Astrocyte (in vitro differentiated cells and primary cell): ENCODE measurements at regions not wholly inside any gene's neighbourhood (a gene's known extent, or its start where the extent isn't known, plus 50 kb on each side); places are given as distances from the start of the nearest gene placed in this dataset.

Source experiments
- DNase-seq: peaks from one replicate; pipeline ENCODE4 v3.0.0-alpha.2; 2010; ENCODE audit warnings: low read depth
- FAIRE-seq: peaks from 2 replicates; lab custom pipeline; 2011; peaks lifted over from hg19 to GRCh38; lab: Jason Lieb, UNC
- H2AFZ ChIP-seq: 2 replicates; pipeline ENCODE4 v1.6.0; 2012; ENCODE audit warnings: low read depth, low read length, inconsistent platforms
- H3K27ac ChIP-seq: 2 replicates; pipeline ENCODE4 v1.5.1; 2011; ENCODE audit warnings: low read depth, low read length, inconsistent platforms
- H3K27me3 ChIP-seq: 2 replicates; pipeline ENCODE4 v1.6.0; 2011; ENCODE audit warnings: low read length, inconsistent platforms; ENCODE audit not compliant: insufficient read depth
- H3K36me3 ChIP-seq: 2 replicates; pipeline ENCODE4 v1.5.1; 2011; ENCODE audit warnings: low read length, inconsistent platforms; ENCODE audit not compliant: insufficient read depth
- H3K4me1 ChIP-seq: 2 replicates; pipeline ENCODE4 v1.5.1; 2011; ENCODE audit warnings: low read length, inconsistent platforms; ENCODE audit not compliant: insufficient read depth
- H3K4me2 ChIP-seq: 2 replicates; pipeline ENCODE4 v1.6.0; 2012; ENCODE audit warnings: low read length, inconsistent platforms
- H3K4me3 ChIP-seq: 2 replicates; pipeline ENCODE4 v1.5.1; 2011; ENCODE audit warnings: low read depth, mild to moderate bottlenecking, low read length, inconsistent platforms; ENCODE audit not compliant: insufficient read depth
- H3K79me2 ChIP-seq: 2 replicates; pipeline ENCODE4 v1.6.0; 2012; ENCODE audit warnings: mild to moderate bottlenecking, low read length, inconsistent platforms; ENCODE audit not compliant: insufficient read depth
- H3K9ac ChIP-seq: 2 replicates; pipeline ENCODE4 v1.6.0; 2012; ENCODE audit warnings: mild to moderate bottlenecking, low read length, inconsistent platforms
- H3K9me3 ChIP-seq: 2 replicates; pipeline ENCODE4 v1.5.1; 2012; ENCODE audit warnings: low read depth, mild to moderate bottlenecking, low read length, inconsistent platforms; ENCODE audit not compliant: insufficient read depth
- H4K20me1 ChIP-seq: 2 replicates; pipeline ENCODE4 v1.6.0; 2012; ENCODE audit warnings: low read length, inconsistent platforms; ENCODE audit not compliant: insufficient read depth
- H3K27ac Mint-ChIP-seq: one replicate; pipeline ENCODE4 v1.8.0; 2021; ENCODE audit warnings: mild to moderate bottlenecking, mixed read lengths; ENCODE audit not compliant: unreplicated experiment
- H3K27me3 Mint-ChIP-seq: one replicate; pipeline ENCODE4 v1.8.0; 2021; ENCODE audit warnings: low read depth, mixed read lengths; ENCODE audit not compliant: unreplicated experiment
- H3K36me3 Mint-ChIP-seq: one replicate; pipeline ENCODE4 v1.8.0; 2021; ENCODE audit warnings: low read depth, mixed read lengths; ENCODE audit not compliant: unreplicated experiment
- H3K4me1 Mint-ChIP-seq: one replicate; pipeline ENCODE4 v1.8.0; 2021; ENCODE audit warnings: low read depth, mixed read lengths; ENCODE audit not compliant: unreplicated experiment
- H3K4me3 Mint-ChIP-seq: one replicate; pipeline ENCODE4 v1.8.0; 2021; ENCODE audit warnings: mild to moderate bottlenecking, moderate library complexity, mixed read lengths; ENCODE audit not compliant: unreplicated experiment
- H3K9me3 Mint-ChIP-seq: one replicate; pipeline ENCODE4 v1.8.0; 2021; ENCODE audit warnings: mild to moderate bottlenecking, mixed read lengths; ENCODE audit not compliant: unreplicated experiment
- EZH2 ChIP-seq: IDR thresholded peaks from 2 replicates; pipeline ENCODE4 v1.6.1; 2012; ENCODE audit warnings: mild to moderate bottlenecking, low read length, inconsistent platforms; ENCODE audit not compliant: insufficient read depth
- TF ChIP-seq, protein P1 (sequence below): IDR thresholded peaks from 2 replicates; pipeline ENCODE4 v1.5.1; 2011; ENCODE audit warnings: low read depth, mild to moderate bottlenecking, inconsistent platforms, low read length, moderate library complexity; ENCODE audit not compliant: insufficient read depth

DNA sequence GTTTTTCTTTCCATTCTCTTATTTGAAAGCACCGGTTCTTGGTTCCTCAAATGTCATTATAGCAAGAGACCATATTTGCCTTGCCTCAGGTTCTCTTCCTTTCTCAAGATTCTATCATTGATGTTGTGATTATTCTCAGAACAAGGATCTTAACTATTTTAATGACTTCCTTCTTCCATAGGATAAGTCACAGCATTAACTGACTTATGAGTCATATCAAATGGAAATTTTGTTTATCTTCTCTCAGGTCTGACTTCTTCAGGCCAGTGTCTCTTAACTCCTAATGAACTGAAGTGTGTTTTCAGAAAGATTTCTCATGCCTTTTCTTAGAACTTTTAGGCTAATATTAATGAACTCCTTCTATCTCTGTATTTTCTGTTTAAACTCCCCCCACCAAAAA lies 794.6 kb upstream of the LRRN3 start:
- FAIRE-seq: no peak
- Histone ChIP-seq H3K4me2 (no peak overlapping the region), H3K4me1 (no peaks in the 10 kb centered on the region), H3K27ac (no peak overlapping the region), H3K27me3 (no peaks in the 10 kb centered on the region), H3K79me2 (no peaks in the 10 kb centered on the region), H3K9me3 (peaks cover 2% of the 10 kb centered on the region), H3K9ac (no peak overlapping the region), H3K4me3 (no peak overlapping the region), H2AFZ (no peak overlapping the region), H3K36me3 (no peaks in the 10 kb centered on the region), H4K20me1 (no peaks in the 10 kb centered on the region)
- no peak for TF ChIP-seq EZH2
- TF ChIP-seq, protein P1, sequence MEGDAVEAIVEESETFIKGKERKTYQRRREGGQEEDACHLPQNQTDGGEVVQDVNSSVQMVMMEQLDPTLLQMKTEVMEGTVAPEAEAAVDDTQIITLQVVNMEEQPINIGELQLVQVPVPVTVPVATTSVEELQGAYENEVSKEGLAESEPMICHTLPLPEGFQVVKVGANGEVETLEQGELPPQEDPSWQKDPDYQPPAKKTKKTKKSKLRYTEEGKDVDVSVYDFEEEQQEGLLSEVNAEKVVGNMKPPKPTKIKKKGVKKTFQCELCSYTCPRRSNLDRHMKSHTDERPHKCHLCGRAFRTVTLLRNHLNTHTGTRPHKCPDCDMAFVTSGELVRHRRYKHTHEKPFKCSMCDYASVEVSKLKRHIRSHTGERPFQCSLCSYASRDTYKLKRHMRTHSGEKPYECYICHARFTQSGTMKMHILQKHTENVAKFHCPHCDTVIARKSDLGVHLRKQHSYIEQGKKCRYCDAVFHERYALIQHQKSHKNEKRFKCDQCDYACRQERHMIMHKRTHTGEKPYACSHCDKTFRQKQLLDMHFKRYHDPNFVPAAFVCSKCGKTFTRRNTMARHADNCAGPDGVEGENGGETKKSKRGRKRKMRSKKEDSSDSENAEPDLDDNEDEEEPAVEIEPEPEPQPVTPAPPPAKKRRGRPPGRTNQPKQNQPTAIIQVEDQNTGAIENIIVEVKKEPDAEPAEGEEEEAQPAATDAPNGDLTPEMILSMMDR: no peak
- Mint-ChIP-seq H3K27ac (no peak overlapping the region), H3K4me1 (no peaks in the 10 kb centered on the region), H3K36me3 (no peaks in the 10 kb centered on the region), H3K27me3 (no peaks in the 10 kb centered on the region), H3K9me3 (no peaks in the 10 kb centered on the region), H3K4me3 (no peak overlapping the region)
- DNase-seq: no peak

DNA sequence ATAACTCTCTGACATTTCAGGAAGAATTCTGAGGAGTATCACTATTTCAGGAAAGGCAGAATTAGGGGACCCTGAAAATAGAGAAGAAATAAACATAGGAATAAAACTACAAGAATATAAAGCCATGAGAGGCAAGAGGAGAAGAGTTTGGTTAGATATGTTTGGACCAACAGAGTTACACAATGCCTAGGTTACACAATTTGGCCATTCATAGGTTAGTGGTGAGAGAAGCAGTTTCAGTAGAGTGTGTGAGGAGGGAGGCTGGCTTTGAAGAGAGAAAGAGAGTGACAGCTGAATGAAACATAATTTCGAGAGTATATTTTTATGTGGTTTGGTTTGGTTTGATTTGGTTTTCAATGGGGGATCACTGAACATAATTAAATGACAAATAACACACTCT lies 783.2 kb upstream of the LRRN3 start:
- no peak for DNase-seq
- Histone ChIP-seq H3K36me3 (no peaks in the 10 kb centered on the region), H4K20me1 (no peaks in the 10 kb centered on the region), H3K27me3 (no peaks in the 10 kb centered on the region), H3K4me1 (no peaks in the 10 kb centered on the region), H3K27ac (no peak overlapping the region), H3K9ac (no peak overlapping the region), H3K79me2 (no peaks in the 10 kb centered on the region), H2AFZ (no peak overlapping the region), H3K9me3 (no peaks in the 10 kb centered on the region), H3K4me2 (no peak overlapping the region), H3K4me3 (no peak overlapping the region)
- no peak overlapping the region for H3K4me3 Mint-ChIP-seq
- no peak for FAIRE-seq
- H3K27me3 Mint-ChIP-seq: no peaks in the 10 kb centered on the region
- no peak overlapping the region for H3K27ac Mint-ChIP-seq
- H3K4me1 Mint-ChIP-seq: peaks cover 21% of the 10 kb centered on the region
- TF ChIP-seq, protein P1: no peak
- TF ChIP-seq EZH2: no peak
- H3K36me3 Mint-ChIP-seq: peaks cover 3% of the 10 kb centered on the region
- peaks cover 4% of the 10 kb centered on the region for H3K9me3 Mint-ChIP-seq

DNA sequence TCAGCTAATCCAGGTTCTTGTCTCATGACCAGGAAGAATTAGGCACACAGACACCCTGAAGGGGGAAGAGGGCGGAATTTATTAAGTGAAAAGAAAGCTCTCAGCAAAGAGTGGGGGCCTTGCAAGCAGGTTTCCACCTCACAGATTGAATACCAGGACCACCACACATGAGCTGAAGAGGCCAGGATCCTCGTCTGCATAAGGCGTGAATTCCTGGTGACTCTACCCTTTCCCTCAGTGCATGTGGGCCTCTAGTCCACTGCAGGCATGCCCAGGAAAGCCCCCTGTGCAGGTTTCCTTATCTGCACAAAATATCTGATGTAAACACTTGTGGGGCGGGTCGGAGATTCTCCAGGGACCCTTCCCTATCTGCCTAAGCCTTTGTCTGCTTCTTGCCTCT lies 782.1 kb upstream of the LRRN3 start:
- Histone ChIP-seq H3K27ac (no peak overlapping the region), H2AFZ (no peak overlapping the region), H3K4me3 (no peak overlapping the region), H3K9me3 (no peaks in the 10 kb centered on the region), H3K9ac (no peak overlapping the region), H3K27me3 (no peaks in the 10 kb centered on the region), H4K20me1 (no peaks in the 10 kb centered on the region), H3K4me1 (no peaks in the 10 kb centered on the region), H3K4me2 (no peak overlapping the region), H3K79me2 (no peaks in the 10 kb centered on the region), H3K36me3 (no peaks in the 10 kb centered on the region)
- H3K27ac Mint-ChIP-seq: no peak overlapping the region
- no peak for FAIRE-seq
- H3K36me3 Mint-ChIP-seq: peaks cover 3% of the 10 kb centered on the region
- no peak overlapping the region for H3K4me3 Mint-ChIP-seq
- peaks cover 4% of the 10 kb centered on the region for H3K9me3 Mint-ChIP-seq
- peaks cover 21% of the 10 kb centered on the region for H3K4me1 Mint-ChIP-seq
- no peaks in the 10 kb centered on the region for H3K27me3 Mint-ChIP-seq
- no peak for DNase-seq
- no peak for TF ChIP-seq EZH2
- TF ChIP-seq, protein P1: no peak
